CMK (cell line): ENCODE measurements at regions not wholly inside any gene's neighbourhood (a gene's known extent, or its start where the extent isn't known, plus 50 kb on each side); places are given as distances from the start of the nearest gene placed in this dataset.
"Not testable (repeated sequence)": the region's sequence is repeated elsewhere in the genome, so short reads cannot be mapped to it uniquely, and the experiment has no call there.

Source experiments
- DNase-seq: peaks from one replicate; pipeline ENCODE4 v3.0.0-alpha.2; 2010; ENCODE audit warnings: low read depth

DNA sequence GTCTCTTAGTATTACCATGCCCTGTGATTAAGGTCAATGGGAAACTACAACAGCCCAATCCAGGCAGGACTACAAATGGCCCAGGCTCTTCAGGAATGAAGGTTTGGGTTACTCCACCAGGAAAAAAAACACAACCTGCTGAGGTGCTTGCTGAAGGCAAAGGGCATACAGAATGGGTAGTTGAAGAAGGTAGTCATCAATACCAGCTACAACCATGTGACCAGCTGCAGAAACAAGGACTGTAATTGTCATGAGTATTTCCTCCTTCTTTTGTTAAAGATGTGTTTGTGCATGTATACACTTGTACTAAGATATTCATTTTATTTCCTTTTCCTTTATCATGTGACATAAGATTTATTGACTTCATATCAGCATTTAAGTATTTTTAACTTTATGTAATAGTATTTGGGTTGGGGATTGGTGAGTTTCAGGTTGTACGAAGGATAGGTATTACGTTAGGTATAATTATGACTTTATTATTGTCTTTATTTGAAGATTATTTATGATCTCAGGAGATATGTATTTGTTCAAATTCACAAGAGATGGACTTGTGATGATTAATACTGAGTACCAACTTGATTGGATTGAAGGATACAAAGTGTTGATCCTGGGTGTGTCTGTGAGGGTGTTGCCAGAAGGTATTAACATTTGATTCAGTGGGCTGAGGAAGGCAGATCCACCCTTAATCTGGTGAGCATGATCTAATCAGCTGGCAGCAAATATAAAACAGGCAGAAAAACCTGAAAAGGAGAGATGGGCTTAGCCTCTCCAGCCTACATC lies 256.0 kb upstream of the ATXN7L3B start:
- not testable (repeated sequence) for DNase-seq

- DNase-seq, result no peak
Measured at GRCh38 chr12:74283646-74284045, 254.0 kb upstream of the ATXN7L3B start.

DNA sequence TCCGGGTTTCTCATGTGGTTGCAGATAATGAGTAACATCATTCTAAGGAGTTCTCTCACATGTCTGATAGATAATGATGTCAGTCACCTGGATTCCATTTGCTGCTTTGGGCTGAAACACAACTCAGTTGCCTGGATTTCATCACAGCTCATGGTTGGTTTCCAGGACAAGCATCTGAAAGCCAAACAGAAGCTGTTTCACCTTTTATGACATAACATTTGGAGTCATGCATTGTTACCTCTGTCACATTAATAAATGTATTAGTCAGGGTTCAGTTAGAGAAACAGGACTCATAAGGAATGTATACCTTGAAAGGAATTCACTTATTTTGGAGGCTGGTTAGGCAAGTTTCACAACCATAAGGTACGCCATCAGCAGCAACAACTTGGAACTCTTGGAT lies 251.9 kb upstream of the ATXN7L3B start:
- DNase-seq, result no peak

DNA sequence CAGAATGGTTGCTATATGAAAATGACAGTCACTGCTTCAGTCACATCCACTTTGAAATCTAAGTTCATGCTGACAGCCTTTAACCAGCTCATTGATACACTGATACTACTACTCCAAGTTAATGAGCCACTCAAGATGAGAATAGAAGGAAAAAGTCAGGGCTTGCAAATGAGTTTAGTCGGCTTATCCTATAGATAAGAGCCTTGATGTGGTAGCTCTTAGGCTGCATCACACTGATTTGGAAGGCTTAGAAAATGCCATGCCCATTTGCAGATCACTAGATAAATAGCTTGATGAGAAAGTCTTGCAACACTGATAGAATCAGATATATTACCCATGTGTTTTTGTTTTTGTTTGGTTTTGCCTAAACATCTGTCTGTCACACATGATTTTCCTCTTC lies 251.4 kb upstream of the ATXN7L3B start:
- DNase-seq, result no peak

- no peak for DNase-seq
Measured at GRCh38 chr12:74292351-74293194, 245.1 kb upstream of the ATXN7L3B start.

GRCh38 chr12:74293689-74294131 lies 243.9 kb upstream of the ATXN7L3B start:
- DNase-seq, result no peak

DNA sequence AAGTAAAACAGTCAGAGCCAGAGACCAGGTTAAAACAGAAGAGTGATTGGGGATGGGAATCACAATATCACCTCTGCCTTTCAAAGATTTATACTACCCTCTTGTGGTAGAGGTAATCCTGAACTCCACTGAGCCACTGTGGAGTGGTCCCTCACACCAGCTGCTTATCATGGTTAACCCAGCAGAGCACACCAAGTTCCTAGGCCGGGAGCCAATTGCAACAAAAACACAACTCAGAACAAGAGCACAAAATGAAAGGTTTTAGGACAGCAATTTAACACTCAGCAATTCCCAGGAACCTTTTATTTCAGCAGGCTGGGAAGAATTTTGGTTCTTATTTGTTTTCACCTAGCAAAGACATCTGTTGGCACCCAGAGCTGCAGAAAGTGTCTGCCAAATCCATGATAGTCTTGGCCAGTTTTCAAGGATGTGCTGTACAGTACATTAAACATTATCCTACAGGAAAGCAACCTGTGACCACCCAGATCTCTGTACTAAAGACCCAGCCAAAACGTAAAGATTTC lies 220.5 kb upstream of the ATXN7L3B start:
- DNase-seq, result no peak

GRCh38 chr12:74317741-74318140 lies 219.9 kb upstream of the ATXN7L3B start:
- no peak for DNase-seq

DNA sequence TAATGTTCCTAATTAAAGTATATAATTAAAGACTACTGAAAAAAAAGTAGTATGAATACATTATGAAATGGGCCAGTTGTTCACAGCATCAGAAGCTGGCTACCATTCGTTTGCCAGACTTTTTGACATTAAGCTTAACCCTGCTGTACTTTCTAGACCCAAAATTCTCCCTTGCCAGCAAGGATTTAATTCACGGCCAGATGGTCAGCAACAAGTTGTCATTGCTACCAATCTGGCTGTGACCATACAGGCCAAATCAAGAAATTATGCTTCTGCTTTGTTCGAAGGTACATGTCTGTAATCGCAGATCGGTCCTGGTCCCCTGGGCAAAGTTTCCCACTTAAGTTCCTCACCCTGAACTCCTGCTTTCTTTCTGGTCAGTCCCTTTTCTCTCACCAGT lies 217.7 kb upstream of the ATXN7L3B start:
- no peak for DNase-seq

DNA sequence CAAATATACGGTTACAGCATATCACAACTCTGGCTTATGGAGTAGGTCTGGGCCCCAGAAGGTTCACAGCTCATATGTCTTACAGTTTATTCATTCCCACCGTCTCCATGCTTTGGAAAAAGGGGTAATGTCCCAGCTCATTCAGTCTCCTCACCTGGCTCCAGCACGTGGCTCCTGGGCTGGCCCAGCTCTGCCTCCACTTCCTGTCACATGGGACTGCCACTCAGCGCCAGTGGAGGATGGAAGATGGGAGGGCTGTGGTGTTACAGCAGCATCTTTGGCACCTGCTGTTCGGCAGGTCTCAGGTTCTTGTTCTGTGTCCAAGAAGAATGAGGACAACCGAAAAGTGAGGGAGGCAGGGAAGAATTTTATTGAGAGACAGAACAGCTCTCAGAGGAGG lies 216.3 kb upstream of the ATXN7L3B start:
- DNase-seq, result no peak

DNA sequence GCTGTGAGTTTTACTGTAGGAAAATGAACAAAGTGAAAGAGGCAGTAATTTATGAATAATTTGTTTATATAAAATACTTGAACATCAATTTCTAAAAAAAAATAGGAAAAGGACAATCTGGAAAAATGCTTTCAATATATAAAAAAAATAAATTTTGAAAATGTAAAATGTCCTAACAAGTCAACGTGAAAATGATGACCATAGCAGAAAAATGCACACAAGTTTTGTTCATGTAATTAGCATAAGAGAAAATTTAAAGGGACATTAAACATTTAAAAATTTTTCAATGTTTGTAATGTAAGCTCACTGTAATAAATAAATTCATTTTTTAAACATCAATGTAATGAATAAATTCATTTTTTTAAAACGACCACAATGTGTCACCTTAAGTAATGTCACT lies 214.8 kb upstream of the ATXN7L3B start:
- no peak for DNase-seq

- no peak for DNase-seq
Measured at GRCh38 chr12:74328623-74329022, 209.0 kb upstream of the ATXN7L3B start.

DNA sequence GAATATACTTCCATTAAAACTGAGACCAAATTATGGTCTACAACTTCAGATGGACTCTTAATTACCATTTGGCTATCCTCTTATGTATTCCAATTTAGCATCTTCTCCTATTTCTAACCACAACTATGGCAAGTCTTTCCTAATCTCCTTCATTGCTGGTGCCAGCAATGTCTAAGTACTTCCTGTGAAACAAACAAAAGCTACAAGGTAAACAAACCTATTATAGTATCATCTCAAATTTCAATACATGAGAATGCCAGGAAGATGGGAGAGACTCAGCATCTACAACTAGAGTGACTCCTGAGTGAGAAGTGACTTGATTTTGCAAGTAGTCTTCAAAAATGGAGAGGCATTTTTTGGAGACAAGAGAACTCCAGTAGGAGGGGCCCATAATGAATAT lies 202.9 kb upstream of the ATXN7L3B start:
- no peak for DNase-seq

GRCh38 chr12:74337951-74338350 lies 199.7 kb upstream of the ATXN7L3B start:
- DNase-seq, result no peak

DNA sequence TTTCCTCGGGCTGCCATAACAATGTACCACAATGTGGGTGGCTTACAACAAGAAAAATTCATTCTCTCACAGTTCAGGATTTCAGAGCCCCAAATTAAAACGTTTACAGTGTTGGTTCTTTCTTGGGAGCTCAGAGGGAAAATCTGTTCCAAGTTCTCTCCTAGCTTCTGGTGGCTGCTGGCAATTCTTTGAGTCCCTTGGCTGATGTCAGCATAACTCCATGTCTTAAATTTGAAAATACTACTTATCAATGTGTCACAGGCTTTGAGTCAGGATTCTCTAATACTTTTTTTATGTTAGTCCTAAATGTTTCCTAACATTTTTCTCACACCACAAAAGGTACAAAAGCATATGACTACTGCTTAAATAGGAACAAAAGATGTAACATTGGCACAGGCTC lies 198.4 kb upstream of the ATXN7L3B start:
- DNase-seq, result no peak

DNA sequence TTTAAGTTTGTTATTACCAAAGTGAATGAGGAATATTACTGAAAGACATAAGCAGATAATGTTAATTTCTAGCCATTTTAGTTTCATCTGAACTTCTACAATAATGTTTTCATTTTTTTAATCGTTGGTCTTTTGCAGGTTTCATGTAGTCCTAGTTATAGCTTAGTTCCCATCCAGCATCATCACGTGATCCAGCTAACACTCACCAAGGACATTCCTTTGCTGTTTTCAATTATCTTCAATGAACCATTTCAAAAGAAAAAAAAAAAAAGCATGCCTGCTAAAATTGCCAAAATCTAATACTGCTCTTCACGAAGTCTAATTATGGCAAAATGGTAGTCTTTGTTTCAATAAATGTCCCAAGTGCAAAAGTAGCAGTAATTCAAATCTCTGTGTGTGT lies 187.7 kb upstream of the ATXN7L3B start:
- no peak for DNase-seq

- no peak for DNase-seq
Measured at GRCh38 chr12:74365178-74365964, 172.3 kb upstream of the ATXN7L3B start.

DNA sequence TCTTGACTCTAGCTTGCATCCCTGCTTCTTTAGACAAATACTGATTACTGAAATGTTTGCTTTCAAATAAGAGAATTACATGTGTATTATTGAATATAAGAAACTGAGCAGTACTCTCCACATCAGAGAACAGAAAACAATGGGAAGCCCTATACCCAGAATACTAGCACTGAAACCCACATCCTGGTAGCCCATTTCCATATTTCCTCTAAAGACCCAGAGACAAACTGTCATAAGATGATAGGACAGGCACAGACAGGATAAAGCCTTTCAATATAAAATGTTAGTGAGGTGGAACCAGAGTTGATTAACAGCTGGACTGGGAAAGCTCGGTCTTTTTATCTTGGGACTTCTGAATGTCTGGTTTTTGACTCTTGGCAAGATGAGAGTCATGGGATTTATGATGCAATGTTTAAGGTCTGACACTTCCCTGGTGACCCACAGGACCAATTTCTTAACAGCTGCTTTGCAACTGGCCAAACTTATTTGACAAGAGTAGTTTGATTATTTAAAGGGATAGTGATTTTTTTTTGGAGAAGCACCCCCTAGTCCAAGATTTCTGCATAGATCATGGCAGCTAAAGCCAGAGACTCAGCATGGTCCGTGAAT lies 166.9 kb upstream of the ATXN7L3B start:
- no peak for DNase-seq

- no peak for DNase-seq
Measured at GRCh38 chr12:74379114-74379513, 158.5 kb upstream of the ATXN7L3B start.

DNA sequence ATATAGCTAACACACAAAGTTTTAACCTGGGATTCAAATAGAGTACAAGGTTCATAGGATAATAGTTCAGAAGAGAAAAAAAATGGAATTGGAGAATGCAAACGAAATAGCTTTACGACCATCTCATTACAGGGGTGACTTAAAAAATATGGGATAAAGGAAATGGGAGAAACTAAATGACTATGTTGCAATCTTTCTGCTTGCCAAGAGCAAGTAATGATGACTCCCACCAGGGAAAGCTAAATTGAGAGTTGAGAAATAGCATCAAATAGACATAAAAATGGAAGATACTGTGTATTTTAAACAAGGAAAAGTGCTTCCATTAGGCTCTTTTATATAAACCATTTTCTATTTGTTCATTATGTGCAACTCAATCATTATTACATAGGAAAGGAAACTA lies 155.7 kb upstream of the ATXN7L3B start:
- no peak for DNase-seq

GRCh38 chr12:74382983-74383382 lies 154.7 kb upstream of the ATXN7L3B start:
- no peak for DNase-seq

GRCh38 chr12:74391283-74391682 lies 146.4 kb upstream of the ATXN7L3B start:
- no peak for DNase-seq
